ENCODE measurements at regions not wholly inside any gene's neighbourhood (a gene's known extent, or its start where the extent isn't known, plus 50 kb on each side); places are given as distances from the start of the nearest gene placed in this dataset.
"Not testable (repeated sequence)": the region's sequence is repeated elsewhere in the genome, so short reads cannot be mapped to it uniquely, and the experiment has no call there.

GRCh38 chr3:36077320-36077719, 303.0 kb upstream of the STAC start:
- DNase-seq (ENCODE audit: extremely low read depth, low read depth) = no peak
- H3K4me3 ChIP-seq (replicated peaks; ENCODE audit: low read depth, low read length) = no peak overlapping the region
- TF ChIP-seq, protein P1, sequence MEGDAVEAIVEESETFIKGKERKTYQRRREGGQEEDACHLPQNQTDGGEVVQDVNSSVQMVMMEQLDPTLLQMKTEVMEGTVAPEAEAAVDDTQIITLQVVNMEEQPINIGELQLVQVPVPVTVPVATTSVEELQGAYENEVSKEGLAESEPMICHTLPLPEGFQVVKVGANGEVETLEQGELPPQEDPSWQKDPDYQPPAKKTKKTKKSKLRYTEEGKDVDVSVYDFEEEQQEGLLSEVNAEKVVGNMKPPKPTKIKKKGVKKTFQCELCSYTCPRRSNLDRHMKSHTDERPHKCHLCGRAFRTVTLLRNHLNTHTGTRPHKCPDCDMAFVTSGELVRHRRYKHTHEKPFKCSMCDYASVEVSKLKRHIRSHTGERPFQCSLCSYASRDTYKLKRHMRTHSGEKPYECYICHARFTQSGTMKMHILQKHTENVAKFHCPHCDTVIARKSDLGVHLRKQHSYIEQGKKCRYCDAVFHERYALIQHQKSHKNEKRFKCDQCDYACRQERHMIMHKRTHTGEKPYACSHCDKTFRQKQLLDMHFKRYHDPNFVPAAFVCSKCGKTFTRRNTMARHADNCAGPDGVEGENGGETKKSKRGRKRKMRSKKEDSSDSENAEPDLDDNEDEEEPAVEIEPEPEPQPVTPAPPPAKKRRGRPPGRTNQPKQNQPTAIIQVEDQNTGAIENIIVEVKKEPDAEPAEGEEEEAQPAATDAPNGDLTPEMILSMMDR (IDR thresholded peaks at IDR 0.05; ENCODE audit: low read depth, low read length, missing control alignments) = no peak

DNA sequence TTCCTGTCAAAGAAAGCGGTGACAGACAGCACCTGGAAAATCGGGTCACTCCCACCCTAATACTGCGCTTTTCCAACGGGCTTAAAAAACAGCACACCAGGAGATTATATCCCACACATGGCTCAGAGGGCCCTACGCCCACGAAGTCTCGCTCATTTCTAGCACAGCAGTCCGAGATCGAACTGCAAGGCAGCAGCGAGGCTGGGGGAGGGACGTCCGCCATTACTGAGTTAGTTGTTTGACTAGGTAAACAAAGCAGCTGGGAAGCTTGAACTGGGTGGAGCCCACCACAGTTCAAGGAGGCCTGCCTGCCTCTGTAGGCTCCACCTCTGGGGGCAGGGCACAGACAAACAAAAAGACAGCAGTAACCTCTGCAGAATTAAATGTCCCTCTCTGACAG, 297.3 kb upstream of the STAC start:
- not testable (repeated sequence) for DNase-seq (ENCODE audit: extremely low read depth, low read depth); H3K4me3 ChIP-seq (replicated peaks; ENCODE audit: low read depth, low read length)

DNA sequence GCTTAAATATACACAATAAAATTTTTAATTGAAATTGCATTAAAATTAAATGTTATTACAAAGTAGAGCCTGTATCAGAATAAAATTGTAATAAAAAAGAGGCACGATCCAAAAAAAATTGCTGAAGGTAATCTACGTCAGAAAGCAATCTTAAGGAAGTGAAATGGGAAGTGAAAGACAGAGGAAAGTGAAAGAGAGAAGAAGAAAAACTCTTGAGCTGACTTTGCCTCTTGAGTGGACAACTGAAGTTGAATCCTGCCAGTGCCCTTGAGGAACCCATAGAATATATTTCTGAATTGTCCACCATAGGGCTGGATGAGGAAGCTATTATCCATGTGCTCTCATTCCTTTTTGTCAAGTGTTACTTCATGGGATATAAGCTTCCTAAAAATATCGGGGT, 285.1 kb upstream of the STAC start:
- no peak for DNase-seq (ENCODE audit: extremely low read depth, low read depth)
- TF ChIP-seq, protein P1 (IDR thresholded peaks at IDR 0.05; ENCODE audit: low read depth, low read length, missing control alignments) = no peak
- H3K4me3 ChIP-seq (replicated peaks; ENCODE audit: low read depth, low read length) = no peak overlapping the region

GRCh38 chr3:36097209-36097608, 283.1 kb upstream of the STAC start:
- no peak overlapping the region for H3K4me3 ChIP-seq (replicated peaks; ENCODE audit: low read depth, low read length)
- no peak for DNase-seq (ENCODE audit: extremely low read depth, low read depth)
- TF ChIP-seq, protein P1 (IDR thresholded peaks at IDR 0.05; ENCODE audit: low read depth, low read length, missing control alignments) = no peak

- no peak for DNase-seq (ENCODE audit: extremely low read depth, low read depth)
- H3K4me3 ChIP-seq (replicated peaks; ENCODE audit: low read depth, low read length) = no peak overlapping the region
- TF ChIP-seq, protein P1 (IDR thresholded peaks at IDR 0.05; ENCODE audit: low read depth, low read length, missing control alignments) = no peak
These were observed 266.0 kb upstream of the STAC start for GRCh38 chr3:36114353-36114752.

DNA sequence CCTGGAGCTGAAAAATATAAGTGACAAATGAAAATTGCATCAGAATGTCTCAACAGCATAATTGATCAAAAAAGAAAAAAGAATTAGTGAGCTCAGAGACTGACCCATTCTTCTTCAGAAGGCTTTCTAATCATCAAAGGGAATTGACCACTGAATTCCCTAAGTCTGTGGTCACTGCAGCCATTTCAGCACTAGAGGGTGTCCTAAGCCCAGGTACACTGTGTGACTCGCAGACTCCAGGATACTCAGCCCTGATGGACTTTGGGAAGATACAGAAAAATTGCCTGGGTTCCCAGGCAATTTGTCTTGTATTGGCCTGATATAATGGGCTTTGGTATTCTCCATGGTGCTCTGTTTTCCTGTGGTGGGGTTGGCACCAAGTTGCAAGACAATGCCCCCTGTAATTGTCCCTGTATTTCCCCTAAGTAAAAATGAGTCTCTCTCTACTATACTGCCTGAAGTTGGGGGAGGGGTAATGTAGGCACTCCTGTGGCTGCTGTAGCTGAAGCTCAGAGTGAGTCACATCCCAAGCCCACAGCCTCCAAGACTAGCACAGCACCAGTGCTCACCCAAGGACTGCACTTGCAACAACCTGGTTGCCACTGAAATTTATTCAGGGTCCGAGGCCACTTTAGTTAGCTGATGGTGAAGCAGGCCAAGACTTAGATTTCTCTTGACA, 256.0 kb upstream of the STAC start:
- H3K4me3 ChIP-seq (replicated peaks; ENCODE audit: low read depth, low read length) = no peak overlapping the region
- peak; percentile 37 for DNase-seq (ENCODE audit: extremely low read depth, low read depth)
- TF ChIP-seq, protein P1 (IDR thresholded peaks at IDR 0.05; ENCODE audit: low read depth, low read length, missing control alignments) = peak; percentile 76

DNA sequence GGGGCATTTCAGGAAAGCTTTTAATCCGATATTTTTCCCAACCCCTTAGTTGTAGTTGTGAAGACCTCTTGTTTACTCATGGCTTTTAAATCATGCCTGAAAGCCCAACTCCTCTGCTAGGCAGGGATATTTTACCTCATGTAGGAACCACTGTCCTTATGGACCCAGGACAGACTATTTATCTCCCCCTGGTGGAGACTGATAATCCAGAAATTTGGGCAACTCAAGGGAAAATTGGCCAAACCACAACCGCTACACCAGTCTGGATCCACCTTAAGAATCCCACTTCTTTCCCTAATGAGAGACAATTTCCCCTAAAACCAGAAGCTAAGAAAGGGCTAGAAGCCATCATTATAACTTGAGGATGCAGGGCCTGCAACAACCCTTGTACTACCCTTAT, 248.1 kb upstream of the STAC start:
- DNase-seq (ENCODE audit: extremely low read depth, low read depth) = no peak

More for the DNA sequence above, 248.1 kb upstream of the STAC start:
- no peak overlapping the region for H3K4me3 ChIP-seq (replicated peaks; ENCODE audit: low read depth, low read length)
- TF ChIP-seq, protein P1 (IDR thresholded peaks at IDR 0.05; ENCODE audit: low read depth, low read length, missing control alignments) = peak; percentile 34

All from HFF-Myc (cell line).